DMS53 treated with DMSO at 0.1 percent for 48 hours (cell line): ENCODE measurements at regions not wholly inside any gene's neighbourhood (a gene's known extent, or its start where the extent isn't known, plus 50 kb on each side); places are given as distances from the start of the nearest gene placed in this dataset.

Experiments used
- DNase-seq: peaks from one replicate; lab custom pipeline; 2025; ENCODE audit not compliant: unreplicated experiment; lab: John Stamatoyannopoulos, UW

DNA sequence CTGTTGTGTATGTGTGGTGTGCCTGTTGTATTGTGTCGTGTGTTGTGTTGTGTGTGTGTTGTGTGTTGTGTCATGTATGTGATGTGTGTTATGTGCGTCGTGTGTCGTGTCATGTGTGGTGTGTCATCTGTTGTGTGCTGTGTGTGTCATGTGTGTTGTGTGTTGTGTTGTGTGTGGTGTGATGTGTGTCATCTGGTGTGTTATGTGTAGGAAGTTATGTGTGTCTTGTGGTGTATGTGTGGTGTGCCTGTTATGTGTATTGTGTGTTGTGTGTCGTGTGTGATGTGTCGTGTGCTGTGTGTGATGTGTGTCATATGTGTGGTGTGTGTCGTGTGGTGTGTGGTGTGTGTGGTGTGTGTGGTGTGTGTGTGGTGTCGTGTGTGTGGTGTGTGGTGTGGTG, 145.2 kb downstream of the DNAJB6 start:
- DNase-seq: no peak

DNA sequence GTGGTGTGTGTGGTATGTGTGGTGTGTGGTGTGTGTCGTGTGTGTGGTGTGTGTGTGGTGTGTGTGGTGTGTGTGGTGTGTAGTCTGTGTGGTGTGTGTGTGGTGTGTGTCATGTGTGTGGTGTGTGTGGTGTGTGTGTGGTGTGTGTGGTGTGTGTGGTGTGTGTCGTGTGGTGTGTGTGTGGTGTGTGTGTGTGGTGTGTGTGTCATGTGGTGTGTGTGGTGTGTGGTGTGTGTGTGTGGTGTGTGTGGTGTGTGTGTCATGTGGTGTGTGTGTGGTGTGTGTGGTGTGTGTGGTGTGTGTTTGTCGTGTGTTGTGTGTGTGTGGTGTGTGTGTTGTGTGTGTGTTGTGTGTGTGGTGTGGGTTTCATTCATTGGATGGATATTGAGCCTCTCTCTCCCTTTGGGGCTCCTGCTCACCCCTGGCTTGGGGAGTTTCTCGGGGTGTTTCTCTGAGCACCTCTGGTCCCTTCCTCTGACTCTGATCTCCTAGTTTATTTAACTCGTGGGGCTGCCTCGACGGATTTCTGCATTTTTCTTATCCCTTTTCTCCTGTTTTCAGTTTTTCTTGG, 145.8 kb downstream of the DNAJB6 start:
- DNase-seq: no peak

DNA sequence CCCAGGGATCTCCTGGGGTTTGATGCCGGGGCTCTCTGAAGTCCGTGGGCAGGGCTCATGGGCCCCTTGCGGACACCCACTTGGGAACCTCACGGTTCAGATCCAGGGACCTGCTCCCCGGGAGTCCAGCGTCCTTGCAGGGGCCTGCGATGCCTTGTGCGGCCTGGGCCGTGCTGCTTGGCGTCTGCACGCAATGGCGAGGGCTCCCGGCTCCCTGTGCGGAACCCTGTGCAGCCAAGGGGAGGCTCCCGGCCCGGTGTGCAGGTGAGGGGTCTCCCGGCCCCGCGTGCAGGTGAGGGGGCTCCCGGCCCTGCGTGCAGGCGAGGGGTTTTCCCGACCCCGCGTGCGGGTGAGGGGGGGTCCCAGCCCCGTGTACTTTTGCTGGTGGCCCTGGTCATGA, 146.7 kb downstream of the DNAJB6 start:
- no peak for DNase-seq

DNA sequence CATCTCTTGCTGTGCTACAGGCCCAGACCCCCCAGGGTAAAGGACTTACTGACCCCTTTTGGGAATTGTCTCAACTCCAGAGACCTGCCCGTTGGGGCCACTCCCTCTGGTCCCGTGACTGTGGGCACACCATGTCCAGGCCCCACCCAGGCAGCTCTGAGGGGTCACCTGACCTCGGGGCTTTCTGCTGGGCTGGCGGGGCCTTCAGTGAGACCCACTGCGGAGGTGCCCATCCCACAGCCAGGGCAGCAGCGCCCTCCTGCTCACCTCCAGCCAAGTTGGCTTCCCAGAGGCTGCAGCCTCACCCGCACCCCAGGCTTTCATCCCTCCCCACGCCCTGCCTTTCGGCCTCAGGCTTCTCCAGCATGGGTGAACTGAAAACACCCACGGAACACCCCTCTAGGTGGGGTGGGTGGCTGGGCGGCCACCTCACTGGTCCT, 147.2 kb downstream of the DNAJB6 start:
- DNase-seq: no peak

DNA sequence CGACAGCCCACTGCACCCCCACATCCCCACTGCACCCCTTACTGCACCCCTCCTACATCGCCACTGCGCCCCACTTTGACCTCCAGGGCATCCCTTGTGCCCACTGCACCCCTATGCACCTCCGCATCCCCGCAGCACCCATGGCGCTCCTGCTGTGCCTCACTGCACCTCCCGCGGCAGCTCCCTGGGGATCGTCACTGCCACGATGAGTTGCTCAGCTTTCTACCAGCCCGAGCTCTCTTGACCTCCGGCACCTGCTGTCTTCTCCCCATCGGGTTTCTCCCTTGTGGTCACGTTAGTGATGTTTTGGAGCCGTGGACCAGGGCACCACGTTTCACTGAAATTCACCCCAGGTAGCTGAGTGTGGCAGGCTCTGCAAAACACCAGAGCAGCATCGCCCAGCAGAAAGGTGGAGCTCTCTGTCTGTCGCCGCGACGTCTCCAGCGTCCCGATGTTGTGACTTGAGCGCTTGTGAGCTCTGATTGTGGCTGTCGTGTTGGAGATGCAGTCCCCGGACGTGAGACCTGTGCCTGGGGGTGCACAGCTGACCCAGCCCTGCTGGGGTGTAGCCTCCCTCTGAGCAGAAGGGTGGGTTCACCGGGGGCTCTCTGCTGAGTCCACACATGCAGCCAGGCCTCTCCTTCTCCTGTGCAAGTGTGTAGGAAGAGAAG, 147.7 kb downstream of the DNAJB6 start:
- DNase-seq: no peak

DNA sequence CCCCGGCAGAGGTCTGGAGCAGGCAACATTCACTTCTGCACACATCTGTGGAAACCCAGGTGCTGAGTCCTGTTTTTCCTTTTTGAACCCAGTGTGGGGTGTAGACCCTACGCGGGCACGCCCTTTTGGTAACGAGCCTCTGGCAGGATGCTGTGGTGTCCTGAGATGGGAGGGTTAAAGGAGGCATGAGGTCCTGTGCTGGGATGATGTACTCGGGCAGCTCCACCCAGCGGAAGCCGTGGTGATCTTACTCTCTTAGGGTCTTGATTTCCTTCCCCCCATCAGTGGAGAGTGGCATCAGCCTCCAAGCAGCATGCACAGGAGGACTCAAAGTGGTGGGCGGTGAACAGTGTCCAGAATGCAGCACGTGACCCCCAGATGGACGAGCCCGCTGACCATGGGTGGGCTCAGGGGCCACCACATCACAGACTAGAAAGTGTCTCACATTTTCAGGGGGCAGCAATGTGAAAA, 148.6 kb downstream of the DNAJB6 start:
- DNase-seq: no peak

DNA sequence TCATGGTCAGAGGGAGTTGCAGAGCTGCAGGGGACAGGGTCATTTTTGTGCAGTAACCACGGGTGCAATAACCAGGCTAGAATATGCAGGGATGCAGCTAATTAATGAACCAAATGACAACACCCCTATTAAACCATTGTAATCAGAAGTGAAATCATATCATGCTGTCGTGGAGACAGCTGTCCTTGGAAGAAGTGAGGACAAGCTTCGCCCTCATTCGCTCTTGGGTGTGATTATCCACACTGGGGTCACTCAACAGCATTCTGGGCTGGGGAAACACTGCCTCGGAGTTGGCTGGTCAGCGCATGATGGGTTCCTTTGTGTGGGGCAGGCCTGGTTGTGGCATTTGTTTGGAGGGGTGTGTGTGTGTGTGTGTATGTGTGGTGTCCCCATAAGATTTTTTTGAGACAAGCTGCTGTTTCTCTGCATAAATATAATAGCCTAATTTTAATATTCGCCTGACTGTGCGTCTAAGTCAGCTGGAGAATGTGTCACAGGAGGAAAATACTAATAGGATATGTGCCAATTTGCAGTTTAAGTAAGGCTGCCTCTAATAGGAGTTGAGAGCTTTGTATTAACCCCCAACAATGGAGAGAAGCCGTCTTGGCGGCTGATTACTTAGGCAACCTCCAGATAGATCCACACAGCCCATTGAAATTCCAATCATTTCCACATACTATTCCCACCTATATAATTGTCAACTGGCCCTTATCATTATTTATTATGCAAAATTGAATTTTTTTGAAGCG, 149.4 kb downstream of the DNAJB6 start:
- DNase-seq: no peak

DNA sequence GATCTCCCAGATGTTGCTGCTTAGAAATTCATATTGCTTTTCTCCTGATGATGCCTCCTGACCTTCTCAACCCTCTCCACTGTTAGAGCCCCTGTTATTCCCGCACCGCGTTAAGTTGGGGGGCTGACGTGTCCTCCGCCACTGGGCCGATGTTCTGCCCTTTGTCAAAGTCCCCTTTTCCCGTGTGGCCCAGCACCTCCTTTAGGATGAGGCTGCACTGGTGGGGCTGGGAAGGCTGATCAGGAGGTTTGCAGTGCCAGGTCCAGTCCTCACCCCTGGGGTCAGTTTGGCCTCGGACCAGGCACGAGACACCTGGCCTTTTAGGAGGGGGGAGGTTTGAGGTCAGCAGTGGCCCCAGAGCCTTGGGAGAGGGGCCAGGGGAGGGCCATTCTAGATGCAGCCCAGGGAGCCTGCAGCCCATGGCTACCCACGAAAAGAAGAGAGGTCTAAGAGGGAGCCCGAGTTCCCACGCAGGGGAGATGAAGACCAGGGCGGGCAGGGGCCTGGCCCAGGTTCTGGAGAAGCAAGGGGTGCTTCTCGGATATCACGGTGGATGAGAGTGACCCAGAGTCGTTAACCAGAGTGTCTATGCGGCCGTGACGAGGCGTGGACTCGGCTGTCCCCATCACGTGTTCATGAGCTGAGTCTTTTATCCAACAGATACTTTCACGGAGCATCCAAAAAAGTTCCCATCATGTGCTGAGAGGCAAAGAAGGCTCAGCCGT, 150.4 kb downstream of the DNAJB6 start:
- DNase-seq: no peak

DNA sequence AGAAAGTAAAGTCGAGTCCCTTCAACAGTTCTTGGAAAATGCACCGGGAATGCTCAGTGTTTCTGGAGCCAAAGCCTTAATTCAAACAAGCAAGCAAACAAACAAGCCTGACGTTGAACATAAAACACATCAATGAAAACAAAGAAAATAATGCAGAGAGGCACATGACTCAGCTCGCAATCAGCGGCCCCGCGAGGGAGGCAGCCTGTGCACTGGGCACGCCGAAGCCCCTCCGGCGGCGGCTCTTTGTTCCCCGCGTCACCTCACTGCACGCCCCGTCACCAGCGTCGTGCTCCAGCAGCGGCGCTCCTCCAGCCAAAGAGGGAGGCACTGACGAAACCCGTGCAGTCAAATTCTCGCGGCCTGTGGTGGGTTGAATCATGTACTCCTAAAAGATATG, 151.5 kb downstream of the DNAJB6 start:
- no peak for DNase-seq

DNA sequence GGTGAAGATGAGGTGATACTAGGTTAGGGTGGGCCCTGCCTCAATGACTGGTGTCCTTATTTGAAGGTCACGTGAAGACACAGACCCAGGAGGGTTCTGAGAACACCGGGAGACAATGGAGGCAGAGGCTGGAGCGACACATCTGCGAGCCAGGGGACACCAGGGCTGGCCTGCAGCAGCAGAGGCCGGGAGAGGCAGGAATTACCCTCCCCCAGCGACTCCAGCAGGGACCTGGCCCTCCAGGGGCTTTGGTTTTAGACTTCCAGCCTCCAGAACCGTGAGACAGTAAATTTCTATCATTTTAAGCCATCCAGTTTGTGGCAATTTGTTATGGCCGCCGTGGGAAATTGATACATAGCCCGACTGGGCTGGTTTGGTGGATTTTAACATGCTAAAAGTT, 152.2 kb downstream of the DNAJB6 start:
- DNase-seq: no peak
